Duodenal mucosa (tissue), 2 donors: ENCODE measurements at regions not wholly inside any gene's neighbourhood (a gene's known extent, or its start where the extent isn't known, plus 50 kb on each side); places are given as distances from the start of the nearest gene placed in this dataset.

Source experiments
- H3K27ac ChIP-seq: one replicate; pipeline ENCODE4 v1.7.0; 2013; ENCODE audit warnings: low read depth, low read length
- H3K27me3 ChIP-seq, 2 donors: one replicate each; pipeline ENCODE4 v1.7.0; 2013; ENCODE audit warnings: low read length in 2 of 2, control low read depth in 1 of 2; ENCODE audit not compliant: insufficient read depth in 2 of 2, control insufficient read depth in 1 of 2
- H3K36me3 ChIP-seq, 2 donors: one replicate each; pipeline ENCODE4 v1.7.0; 2013; ENCODE audit warnings: low read length in 2 of 2, control low read depth in 1 of 2; ENCODE audit not compliant: insufficient read depth in 2 of 2, control insufficient read depth in 1 of 2
- H3K4me1 ChIP-seq, 2 donors: one replicate each; pipeline ENCODE4 v1.7.0; 2013; ENCODE audit warnings: low read length in 2 of 2, control low read depth in 1 of 2; ENCODE audit not compliant: insufficient read depth in 2 of 2, control insufficient read depth in 1 of 2
- H3K4me3 ChIP-seq, 2 donors: one replicate each; pipeline ENCODE4 v1.7.0; 2013; ENCODE audit warnings: low read length in 2 of 2, low read depth in 1 of 2
- H3K9ac ChIP-seq, 2 donors: one replicate each; pipeline ENCODE4 v1.7.0; 2013; ENCODE audit warnings: low read length in 2 of 2, low read depth in 1 of 2
- H3K9me3 ChIP-seq, 2 donors: one replicate each; pipeline ENCODE4 v1.7.0; 2013; ENCODE audit warnings: low read length in 2 of 2, control low read depth in 1 of 2; ENCODE audit not compliant: control insufficient read depth in 1 of 2

- Histone ChIP-seq H3K4me3 (no peak overlapping the region), H3K9me3 (peaks cover 5 to 9% of the 10 kb centered on the region in 2 donors), H3K27ac (no peak overlapping the region), H3K9ac (no peak overlapping the region), H3K4me1 (no peaks in the 10 kb centered on the region), H3K36me3 (no peaks in the 10 kb centered on the region), H3K27me3 (no peaks in the 10 kb centered on the region)
Measured at GRCh38 chr21:22955559-22955958, 1957.3 kb downstream of the NCAM2 start.

GRCh38 chr21:22961258-22961657 lies 1963.0 kb downstream of the NCAM2 start:
- Histone ChIP-seq H3K27me3 (no peaks in the 10 kb centered on the region), H3K36me3 (no peaks in the 10 kb centered on the region), H3K9ac (no peak overlapping the region), H3K27ac (no peak overlapping the region), H3K9me3 (peaks cover 10 to 20% of the 10 kb centered on the region in 2 donors), H3K4me1 (no peaks in the 10 kb centered on the region), H3K4me3 (no peak overlapping the region)

- H3K9me3 ChIP-seq, result peaks cover 6 to 18% of the 10 kb centered on the region in 2 donors
- H3K4me1 ChIP-seq, result no peaks in the 10 kb centered on the region
- H3K27me3 ChIP-seq, result no peaks in the 10 kb centered on the region
- no peak overlapping the region for H3K27ac ChIP-seq
- no peak overlapping the region for H3K9ac ChIP-seq
- no peak overlapping the region for H3K4me3 ChIP-seq
- H3K36me3 ChIP-seq, result no peaks in the 10 kb centered on the region
Measured at GRCh38 chr21:22965455-22966135, 1967.4 kb downstream of the NCAM2 start.

- H3K9me3 ChIP-seq, result peaks cover 11 to 18% of the 10 kb centered on the region in 2 donors
- no peak overlapping the region for H3K9ac ChIP-seq
- H3K27me3 ChIP-seq, result no peaks in the 10 kb centered on the region
- H3K36me3 ChIP-seq, result no peaks in the 10 kb centered on the region
- no peak overlapping the region for H3K27ac ChIP-seq
- H3K4me1 ChIP-seq, result no peaks in the 10 kb centered on the region
- no peak overlapping the region for H3K4me3 ChIP-seq
Measured at GRCh38 chr21:22981819-22982218, 1983.6 kb downstream of the NCAM2 start.

GRCh38 chr21:22993144-22993543 lies 1994.9 kb downstream of the NCAM2 start:
- Histone ChIP-seq H3K27ac (no peak overlapping the region), H3K27me3 (no peaks in the 10 kb centered on the region), H3K4me1 (no peaks in the 10 kb centered on the region), H3K9ac (no peak overlapping the region), H3K4me3 (no peak overlapping the region), H3K9me3 (peaks cover 15 to 17% of the 10 kb centered on the region in 2 donors), H3K36me3 (no peaks in the 10 kb centered on the region)

- no peaks in the 10 kb centered on the region for H3K36me3 ChIP-seq
- H3K27ac ChIP-seq, result no peak overlapping the region
- H3K4me3 ChIP-seq, result no peak overlapping the region
Measured at GRCh38 chr21:22993822-22994574, 1995.8 kb downstream of the NCAM2 start.

GRCh38 chr21:23003951-23004350 lies 2005.7 kb downstream of the NCAM2 start:
- Histone ChIP-seq H3K9me3 (peaks cover 4 to 13% of the 10 kb centered on the region in 2 donors), H3K4me3 (no peak overlapping the region), H3K4me1 (no peaks in the 10 kb centered on the region), H3K27ac (no peak overlapping the region), H3K27me3 (no peaks in the 10 kb centered on the region), H3K9ac (no peak overlapping the region), H3K36me3 (no peaks in the 10 kb centered on the region)

More at GRCh38 chr21:22993822-22994574, 1995.8 kb downstream of the NCAM2 start:
- no peaks in the 10 kb centered on the region for H3K4me1 ChIP-seq
- H3K27me3 ChIP-seq, result no peaks in the 10 kb centered on the region
- H3K9ac ChIP-seq, result no peak overlapping the region
- peaks cover 12 to 17% of the 10 kb centered on the region in 2 donors for H3K9me3 ChIP-seq

GRCh38 chr21:23008601-23009202 lies 2010.5 kb downstream of the NCAM2 start:
- H3K9me3 ChIP-seq, result peaks cover 6 to 19% of the 10 kb centered on the region in 2 donors
- H3K4me3 ChIP-seq, result no peak overlapping the region
- no peaks in the 10 kb centered on the region for H3K27me3 ChIP-seq
- no peaks in the 10 kb centered on the region for H3K36me3 ChIP-seq
- H3K9ac ChIP-seq, result no peak overlapping the region
- no peaks in the 10 kb centered on the region for H3K4me1 ChIP-seq
- no peak overlapping the region for H3K27ac ChIP-seq

- H3K27ac ChIP-seq, result no peak overlapping the region
- H3K27me3 ChIP-seq, result no peaks in the 10 kb centered on the region
Measured at GRCh38 chr21:23009360-23009759, 2011.2 kb downstream of the NCAM2 start.

GRCh38 chr21:23014021-23014420 lies 2015.8 kb downstream of the NCAM2 start:
- no peak overlapping the region for H3K27ac ChIP-seq
- no peaks in the 10 kb centered on the region for H3K27me3 ChIP-seq
- no peaks in the 10 kb centered on the region for H3K4me1 ChIP-seq
- H3K9me3 ChIP-seq, result peaks cover 4 to 11% of the 10 kb centered on the region in 2 donors
- no peaks in the 10 kb centered on the region for H3K36me3 ChIP-seq
- H3K4me3 ChIP-seq, result no peak overlapping the region
- H3K9ac ChIP-seq, result no peak overlapping the region

More at GRCh38 chr21:23009360-23009759, 2011.2 kb downstream of the NCAM2 start:
- Histone ChIP-seq H3K4me1 (no peaks in the 10 kb centered on the region), H3K4me3 (no peak overlapping the region), H3K9ac (no peak overlapping the region), H3K36me3 (no peaks in the 10 kb centered on the region), H3K9me3 (peaks cover 3 to 13% of the 10 kb centered on the region in 2 donors)
